CMK (cell line): ENCODE measurements at regions not wholly inside any gene's neighbourhood (a gene's known extent, or its start where the extent isn't known, plus 50 kb on each side); places are given as distances from the start of the nearest gene placed in this dataset.

ENCODE experiments used
- DNase-seq: peaks from one replicate; pipeline ENCODE4 v3.0.0-alpha.2; 2010; ENCODE audit warnings: low read depth

DNA sequence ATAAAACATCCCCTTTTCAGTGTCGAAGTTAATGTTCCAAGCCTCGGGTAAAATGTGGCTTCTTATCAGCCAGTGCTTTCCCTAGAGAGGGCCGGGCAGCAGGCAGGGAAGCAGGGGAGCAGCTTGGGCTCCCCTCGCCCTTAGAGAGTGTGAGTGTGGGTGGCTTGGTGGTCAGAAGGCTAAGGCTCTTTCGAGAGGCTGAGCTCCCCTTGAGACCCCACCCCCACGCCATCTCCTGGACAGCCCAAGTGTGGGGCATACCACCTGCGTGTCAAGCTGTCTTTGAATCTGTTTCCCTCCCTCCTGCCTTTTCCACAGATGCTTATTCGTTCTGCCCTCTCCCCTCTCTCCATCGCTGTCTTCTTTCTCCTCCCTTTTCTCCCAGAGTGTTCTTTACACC lies 95.1 kb upstream of the FOXP4 start:
- DNase-seq: no peak

- DNase-seq: no peak
Observed at GRCh38 chr6:41451515-41452163, 94.5 kb upstream of the FOXP4 start.

DNA sequence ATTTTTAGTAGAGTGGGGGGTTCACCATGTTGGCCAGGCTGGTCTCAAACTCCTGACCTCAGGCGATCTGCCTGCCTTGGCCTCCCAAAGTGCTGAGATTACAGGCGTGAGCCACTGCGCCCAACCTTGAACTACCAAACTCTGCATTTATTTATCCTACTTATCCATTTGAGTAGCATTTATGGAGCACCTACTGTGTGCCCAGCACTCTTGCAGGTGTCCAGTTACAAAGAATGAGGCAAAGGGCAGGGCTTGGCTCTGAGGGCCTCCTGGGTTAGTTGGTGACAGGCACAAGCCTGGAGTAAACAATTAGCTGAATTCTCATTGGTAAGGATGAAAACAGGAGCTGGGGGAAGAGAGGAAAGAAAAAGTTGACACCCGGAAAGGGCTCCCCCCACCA lies 93.4 kb upstream of the FOXP4 start:
- DNase-seq: no peak

DNA sequence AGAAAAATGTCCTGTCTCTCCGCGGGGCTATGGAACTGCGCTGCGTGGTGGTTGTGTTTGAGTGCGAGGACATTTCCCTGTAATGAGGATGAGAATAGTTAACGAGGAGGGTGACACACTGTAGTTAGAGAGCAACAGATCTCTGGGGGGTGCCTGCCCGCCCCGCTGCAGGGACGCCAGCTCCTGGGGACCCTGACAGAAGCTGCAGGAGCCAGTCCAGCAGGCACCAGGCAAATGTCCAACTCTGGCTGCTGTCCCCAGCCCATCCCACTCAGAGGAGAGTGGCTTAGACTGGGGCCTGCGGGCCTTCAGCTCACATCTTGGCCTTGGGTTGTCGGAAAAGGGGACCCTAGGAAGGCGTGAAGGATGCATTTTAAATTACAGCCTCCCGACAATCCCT lies 92.9 kb upstream of the FOXP4 start:
- DNase-seq: no peak

DNA sequence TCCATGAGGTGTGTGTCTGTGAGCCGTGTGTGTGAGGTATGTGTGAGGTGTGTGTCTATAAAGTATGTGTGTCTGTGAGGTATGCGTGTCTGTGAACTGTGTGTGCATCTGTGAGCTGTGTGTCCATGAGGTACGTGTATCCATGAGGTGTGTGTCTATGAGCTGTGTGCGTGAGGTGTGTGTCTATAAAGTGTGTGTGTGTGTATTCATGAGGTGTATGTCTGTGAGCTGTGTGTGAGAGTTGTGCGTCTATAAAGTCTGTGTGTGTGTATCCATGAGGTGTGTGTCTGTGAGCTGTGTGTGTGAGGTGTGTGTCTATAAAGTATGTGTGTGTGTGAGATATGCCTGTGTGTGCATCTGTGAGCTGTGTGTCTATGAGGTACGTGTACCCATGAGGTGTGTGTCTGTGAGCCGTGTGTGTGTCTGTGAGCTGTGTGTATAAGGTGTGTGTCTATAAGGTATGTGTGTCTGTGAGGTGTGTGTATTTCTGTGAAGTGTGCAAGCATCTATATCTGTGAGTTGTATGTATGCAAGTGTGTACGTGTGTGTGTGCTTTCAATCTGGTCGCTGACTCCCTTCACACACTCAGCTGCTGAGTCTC lies 91.9 kb upstream of the FOXP4 start:
- no peak for DNase-seq

DNA sequence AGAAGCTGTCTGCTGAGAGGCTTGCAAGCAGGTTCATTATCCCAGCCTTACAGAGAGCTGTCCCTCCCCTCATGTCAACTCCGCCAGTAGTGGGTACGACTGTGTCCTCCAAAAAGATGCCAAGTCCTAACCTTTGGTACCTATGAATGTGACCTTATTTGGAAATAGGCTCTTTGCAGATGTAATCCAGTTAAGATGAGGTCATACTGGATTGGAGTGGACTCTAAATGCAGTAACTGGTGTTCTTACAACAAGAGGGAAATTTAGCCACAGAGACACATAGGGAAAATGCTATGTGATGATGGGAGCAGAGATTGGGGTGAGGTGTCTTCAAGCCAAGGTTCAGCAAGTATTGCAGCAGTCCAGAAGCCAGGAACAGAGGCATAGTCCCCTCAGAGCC lies 90.8 kb upstream of the FOXP4 start:
- no peak for DNase-seq

- DNase-seq: no peak
Observed at GRCh38 chr6:41455818-41456217, 90.4 kb upstream of the FOXP4 start.

DNA sequence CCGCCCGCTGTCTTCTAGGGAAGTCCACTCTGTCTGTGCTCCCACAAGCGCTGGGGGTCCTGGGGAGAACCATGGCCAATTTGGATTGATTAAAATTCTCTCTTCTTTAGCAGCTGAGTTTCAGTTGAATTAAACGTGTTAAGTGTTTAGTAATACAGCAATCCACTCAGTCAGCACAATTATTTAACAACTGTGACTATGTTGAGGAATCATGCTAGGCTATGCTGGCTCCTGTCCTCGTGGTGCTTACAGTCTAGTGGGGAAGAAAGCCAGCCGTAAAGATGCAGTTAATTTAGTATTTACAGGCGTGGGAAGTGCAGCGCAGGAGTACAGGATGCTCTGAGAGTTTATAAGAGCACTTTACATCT lies 88.9 kb upstream of the FOXP4 start:
- DNase-seq: no peak

DNA sequence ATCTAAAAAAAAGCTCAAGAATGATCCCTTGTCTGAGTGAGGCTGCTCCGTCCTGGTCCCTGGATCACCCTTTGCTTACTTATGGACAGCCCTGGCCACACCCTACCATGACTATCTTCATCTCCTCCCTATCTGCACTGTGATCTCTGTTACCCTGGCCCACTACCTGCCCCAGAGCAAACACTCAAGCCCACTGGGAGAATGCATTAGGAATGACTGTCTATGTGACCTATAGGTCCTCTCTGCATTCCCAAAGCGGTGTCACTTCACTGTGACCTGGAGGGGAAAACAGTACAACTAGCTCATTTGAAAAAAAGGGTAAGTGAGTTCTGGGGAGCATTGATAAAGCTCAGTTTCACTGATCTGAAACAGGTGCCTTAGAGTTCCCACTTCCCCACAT lies 86.4 kb upstream of the FOXP4 start:
- no peak for DNase-seq

DNA sequence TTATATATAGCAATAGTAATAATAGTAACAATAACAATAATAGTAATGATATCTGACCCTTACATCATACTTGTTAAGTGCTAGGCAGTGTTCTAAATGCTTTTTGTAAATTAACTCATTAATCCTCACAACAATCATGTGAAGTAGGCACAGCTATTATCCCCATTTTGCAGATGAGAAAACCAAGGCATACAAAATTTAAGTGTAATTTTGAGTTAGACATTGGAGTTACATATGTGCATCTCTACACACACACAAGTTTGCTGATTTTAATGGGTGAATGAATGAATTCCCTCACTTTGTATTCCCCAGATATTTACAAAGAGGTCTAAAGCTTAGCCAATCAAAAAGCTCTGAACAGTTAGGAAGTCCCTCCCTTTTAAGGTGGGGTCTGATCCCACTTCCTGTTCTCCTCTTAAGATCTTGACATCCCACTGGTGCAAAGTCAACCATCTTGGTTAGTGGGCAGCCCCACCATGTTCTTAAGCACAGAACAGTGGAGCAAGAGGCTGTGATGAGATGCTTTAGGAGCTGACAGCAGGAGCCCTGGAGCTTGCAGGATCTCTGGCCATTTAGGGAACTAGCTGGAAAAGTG lies 85.3 kb upstream of the FOXP4 start:
- no peak for DNase-seq

- DNase-seq: no peak
Observed at GRCh38 chr6:41462033-41462432, 84.1 kb upstream of the FOXP4 start.

DNA sequence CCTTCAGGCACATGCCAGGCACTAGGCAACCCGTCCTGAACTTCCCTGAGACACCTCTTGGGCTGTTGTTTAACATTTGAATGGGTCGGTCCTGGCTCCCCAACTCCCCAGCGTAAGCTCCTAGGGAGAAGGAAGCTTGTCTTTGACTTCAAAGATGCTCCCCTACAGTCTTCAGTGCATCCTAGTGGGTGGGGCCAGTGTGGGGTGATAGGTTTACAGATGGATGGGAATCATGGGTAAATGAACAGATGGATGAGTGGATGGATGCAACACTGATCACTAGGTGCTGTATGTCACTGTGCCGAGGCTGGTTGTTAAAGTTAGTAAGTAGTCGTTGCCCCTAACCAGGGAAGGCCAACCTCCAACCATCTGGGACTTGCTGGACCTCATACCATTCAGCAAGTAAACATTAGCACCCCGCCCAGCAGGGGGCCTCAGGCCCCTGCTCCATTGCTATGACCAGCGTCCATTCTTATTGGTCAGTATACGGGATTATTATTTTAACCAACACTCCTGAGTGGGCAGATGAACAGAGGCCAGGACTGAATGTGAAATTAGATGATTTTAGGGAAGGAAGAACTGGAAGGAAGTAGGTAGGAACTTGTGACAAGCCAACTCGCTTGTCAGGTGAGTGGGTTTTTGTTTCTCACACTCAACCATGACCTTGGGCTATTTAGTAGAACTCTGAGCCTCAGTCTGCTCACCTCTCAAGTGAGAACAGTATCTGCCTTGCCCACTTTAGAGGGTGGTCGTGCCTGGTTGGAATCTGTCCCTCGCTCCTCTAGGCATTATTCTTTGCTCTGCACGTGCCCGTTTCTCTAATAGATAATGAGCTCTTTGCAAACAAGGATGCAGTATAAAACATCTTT lies 82.9 kb upstream of the FOXP4 start:
- no peak for DNase-seq

DNA sequence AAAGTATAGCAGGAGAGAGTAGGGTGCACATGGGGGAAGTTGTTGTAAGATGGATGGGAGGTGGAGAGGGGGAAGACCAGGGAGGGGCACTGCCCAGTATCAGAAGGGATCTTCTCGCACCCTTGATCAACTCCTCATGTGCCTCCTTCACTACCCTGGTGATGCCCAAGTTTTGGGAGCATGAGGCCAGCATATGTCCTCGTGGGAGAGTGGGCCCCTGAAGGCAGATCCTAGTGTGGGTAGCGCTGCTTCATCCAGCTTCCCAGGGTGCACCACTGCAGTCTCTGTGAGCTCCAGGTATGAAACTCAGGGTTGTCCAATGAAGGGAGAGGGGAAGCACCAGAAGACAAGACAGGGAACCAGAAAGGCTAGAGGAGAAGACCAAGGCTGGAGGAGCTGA lies 82.2 kb upstream of the FOXP4 start:
- DNase-seq: no peak

DNA sequence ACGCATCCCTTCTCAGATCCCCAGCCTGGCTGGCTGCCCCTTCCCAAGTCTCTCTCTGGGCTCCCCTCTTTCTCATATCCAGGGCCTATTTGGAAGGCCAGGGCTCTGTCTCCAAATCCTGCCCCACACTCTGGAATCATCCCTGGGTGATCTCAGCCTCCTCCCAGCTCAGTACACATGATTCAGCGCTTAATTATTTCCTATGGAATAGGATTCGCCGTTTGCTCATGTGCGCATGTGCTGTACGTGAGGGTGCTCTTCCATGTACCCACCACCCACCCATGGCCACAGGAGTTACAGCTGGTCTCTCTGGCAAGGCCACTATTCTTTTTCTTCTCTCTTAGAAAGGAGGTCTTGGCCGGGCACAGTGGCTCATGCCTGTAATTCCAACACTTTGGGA lies 81.7 kb upstream of the FOXP4 start:
- DNase-seq: no peak

GRCh38 chr6:41466437-41466990 lies 79.7 kb upstream of the FOXP4 start:
- DNase-seq: no peak

DNA sequence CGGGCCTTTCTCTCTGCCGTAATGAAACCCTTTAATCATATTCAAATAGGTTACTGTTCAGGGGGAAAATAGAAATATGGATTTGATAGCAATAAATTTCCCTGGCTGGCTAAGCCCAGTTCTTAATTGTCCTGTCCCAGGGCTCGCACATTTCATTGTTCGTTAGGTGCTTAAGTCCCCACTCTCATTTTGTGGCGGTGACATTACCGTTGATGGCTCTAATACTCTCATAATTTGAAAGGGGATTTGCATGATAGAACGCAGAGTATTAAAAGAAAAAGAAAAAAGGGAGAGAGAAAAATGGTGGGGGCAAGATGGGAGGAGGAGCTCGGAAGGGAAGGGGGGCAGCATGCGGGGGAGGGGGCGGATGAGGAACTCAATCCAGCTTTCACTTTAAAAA lies 79.1 kb upstream of the FOXP4 start:
- no peak for DNase-seq

GRCh38 chr6:41467627-41468404 lies 78.4 kb upstream of the FOXP4 start:
- DNase-seq: no peak

GRCh38 chr6:41469156-41470028 lies 76.8 kb upstream of the FOXP4 start:
- no peak for DNase-seq

- DNase-seq: no peak
Observed at GRCh38 chr6:41470029-41470330, 76.2 kb upstream of the FOXP4 start.

DNA sequence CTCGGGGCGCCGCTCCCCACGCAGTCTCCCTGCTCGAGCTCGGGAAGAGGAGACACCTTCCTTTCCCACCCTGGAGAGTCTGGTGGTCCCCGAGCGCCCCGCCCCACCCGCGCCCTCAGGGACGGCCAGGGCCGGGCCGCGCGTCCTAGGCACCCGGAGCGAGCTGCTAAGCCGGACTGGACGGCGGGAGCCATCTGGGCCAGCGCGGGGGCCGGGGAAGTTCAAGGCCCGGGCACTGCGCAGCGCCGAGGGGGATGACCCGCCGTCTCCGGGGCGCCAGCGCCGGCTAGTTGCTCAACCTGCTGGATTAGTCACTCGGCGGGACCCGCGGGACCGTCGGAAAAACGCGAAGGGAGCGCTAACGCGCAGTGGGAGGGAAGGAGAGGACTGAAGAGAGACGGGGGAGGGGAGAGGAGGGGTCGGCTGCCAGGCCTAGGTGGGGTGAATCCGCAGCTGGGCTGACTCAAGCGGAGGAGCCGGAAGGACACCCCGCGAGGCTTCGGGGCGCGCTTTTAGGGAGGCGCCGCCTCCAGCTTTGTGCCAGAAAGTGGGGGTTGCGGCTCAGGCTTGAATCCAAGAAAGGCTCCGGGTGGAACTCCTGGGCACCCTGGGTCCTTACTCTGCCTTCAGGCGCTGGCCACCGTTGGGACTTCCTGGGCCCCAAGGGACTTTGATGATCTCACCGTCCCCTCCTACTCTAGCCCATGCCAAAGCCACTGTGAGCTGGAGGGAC lies 75.7 kb upstream of the FOXP4 start:
- no peak for DNase-seq
